ENCODE measurements at regions not wholly inside any gene's neighbourhood (a gene's known extent, or its start where the extent isn't known, plus 50 kb on each side); places are given as distances from the start of the nearest gene placed in this dataset.

DNA sequence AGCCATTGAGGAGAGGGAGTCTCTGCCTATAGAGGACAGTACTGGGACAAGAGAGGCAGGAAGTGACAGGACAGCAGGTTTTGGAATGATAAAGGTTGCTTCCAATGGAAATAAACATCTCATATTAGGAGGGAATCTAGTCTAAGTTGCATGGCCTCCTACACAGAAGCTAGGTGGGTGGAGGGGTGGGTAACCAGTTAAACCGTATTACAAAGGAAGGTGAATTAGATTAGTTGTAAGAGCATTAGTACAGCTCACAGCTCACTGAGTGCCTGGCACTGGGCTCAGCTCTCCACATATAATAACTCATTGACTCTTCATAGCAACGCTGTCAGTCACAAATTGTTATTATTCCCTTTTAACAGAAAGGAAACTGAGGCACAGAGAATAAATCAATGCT lies 468.1 kb downstream of the PTPRU start:
- no peak for DNase-seq

DNA sequence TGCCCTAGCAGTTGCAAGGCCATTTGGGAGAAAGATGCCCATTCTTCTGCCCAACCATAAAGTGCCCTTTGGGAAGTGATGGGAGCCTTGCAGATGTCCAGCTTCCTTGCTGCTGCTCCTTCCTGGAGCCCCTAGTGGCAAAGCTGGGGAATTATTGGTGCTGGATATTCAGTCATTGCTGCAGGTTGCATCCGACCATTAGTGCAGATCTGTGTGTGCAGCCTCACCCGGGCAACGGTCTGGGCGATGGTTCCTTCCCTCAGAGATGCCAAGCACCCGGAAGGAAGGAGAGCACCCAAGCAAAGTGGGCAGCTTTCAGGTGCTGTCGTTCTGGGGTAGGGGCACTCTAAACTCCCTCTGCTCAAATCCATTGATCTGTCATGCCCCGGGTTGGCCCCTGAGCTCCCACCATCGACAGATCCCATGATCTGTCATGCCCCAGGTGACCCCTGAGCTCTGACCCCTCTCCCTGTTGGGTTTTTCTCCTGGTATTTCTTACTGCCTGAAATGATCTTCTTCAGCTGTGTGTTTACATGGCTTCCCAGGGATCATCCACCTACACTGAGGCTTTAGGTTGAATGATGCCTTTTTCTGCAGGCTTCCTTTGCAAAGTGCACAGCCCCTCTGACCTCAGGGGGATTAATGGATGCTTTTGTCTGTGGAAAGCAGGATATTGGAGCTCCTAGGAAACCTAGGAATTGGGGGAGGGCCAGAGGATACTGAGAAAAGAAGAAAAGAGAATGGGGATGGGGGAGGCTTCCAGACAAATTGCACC lies 467.5 kb downstream of the PTPRU start:
- no peak for DNase-seq

DNA sequence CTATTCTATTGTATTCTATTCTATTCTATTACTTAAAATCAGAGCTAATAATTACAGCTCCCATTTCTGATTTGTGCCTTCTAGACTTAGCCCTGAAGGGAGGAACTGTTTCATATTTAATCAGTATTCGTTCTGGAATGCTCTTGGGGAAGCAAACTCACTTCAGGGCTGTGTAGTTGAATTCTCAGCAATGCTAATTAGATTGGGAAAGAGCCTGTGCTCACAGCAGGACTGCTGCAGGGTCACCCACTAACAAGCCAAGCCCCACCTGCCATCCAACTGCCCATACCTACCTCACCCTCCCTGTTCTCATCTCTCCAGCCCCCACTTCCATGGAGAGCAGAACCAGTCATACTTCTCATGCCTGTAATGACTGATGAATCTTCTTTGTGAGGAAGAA lies 464.2 kb downstream of the PTPRU start:
- DNase-seq, result no peak

DNA sequence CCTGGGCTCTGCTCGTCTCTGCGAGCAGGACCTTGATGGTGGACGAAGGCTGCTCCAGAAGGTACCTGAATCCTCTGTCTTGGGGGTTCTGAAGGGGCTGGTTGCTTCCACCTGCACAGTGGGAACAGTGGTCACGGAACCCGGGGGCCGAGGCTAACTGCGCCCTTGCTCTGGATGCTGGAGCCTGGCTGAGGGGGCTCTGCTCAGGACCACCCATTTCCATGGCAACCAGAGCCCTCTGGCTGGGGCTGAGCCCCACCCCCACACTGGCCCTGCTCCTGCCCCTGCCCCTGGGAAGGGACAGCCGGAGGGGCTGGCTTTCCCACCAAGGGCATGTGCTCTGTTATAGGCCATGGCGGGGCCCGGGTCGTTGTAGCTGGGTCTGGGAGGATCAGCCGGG lies 462.3 kb downstream of the PTPRU start:
- DNase-seq, result no peak

DNA sequence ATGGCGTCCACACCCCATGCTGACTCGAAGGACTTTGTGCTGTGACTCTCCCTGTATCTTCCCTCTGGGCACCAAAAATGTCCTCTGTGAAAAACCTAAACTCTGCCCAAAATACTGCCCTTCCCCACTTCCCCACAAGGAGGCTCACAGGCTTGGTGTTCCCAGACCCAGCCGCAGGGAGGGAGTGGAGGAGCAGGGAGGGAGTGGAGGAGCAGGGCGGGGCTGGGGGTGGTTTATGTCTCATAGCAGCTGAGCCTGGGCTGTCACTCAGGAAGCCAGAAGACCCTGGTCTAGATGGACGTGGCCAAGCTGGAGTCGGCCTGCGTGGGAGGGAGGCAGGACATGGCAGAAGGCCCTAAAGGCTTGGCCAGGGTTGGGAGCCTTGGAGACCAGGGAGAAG lies 461.7 kb downstream of the PTPRU start:
- DNase-seq, result no peak

DNA sequence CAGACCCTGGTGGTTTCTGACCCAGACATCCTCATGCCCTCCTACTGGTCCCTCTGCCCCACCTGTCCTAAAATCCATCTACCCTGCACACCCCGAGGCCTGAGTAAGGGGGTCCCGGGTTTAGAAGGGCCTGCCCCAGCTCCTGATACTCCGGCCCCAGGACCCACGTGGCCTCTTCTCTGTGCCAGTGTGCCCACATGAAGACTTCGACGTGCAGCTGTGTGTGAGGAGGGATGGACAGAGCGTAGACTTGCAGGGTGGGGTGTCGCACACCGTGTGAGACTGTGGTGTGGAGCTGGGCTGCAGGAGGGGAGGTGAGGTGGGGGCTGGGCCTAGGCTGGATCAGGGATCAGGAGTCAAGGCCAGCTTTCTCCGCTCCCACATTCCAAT lies 461.1 kb downstream of the PTPRU start:
- DNase-seq, result no peak

DNA sequence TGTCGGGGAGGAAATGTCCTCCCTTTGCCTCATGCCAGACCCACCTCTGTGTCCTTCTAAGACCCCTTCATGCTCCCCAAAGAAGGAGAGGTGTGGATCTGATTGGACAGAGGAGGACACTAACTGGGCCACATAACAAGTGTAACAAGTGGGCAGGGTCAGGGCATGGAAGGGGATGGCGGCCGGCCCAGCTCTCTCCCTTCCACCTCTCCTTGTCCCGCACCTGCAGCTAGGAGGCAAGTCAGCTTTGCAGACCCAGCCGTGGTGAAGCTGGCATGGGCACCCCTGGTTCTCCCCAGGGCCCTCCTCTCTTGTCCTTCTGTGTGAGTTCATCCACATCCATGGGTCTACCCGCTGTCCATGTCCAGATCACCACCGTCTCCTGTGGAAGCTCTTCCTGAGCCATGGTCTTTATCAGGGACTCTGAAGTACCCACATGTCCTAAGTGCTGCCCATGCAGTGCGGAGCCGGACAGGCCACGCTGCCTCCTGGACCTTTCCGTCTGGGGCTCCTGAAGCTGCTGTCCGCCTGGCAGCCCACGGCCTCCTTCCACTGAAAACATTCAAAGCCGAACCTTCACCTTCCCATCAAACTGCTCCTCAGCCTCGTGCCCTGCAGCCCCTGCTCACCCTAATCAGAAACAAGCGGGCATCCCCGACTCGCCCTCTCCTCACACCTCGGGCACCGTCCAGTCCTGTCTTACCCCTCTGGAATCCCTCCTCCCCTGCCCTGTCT lies 460.5 kb downstream of the PTPRU start:
- DNase-seq, result no peak

DNA sequence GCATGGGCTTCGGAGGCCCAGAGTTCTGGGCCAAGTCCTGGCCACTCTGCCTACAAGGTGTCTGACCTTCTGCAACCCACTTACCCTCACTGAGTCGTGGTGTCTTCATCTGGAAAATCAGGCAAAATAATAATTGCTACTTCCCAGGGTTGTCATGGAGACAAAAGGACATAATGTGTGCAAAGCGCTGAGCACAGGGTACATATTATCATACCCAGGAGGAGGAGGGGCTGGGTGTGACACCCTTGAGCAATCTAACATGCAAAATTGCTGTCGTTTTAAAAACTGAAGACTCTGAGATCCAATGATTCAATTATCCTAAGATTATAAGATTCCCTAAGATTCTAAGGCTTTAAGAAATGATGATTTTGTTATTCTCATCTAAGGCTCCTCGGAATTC lies 459.5 kb downstream of the PTPRU start:
- no peak for DNase-seq

DNA sequence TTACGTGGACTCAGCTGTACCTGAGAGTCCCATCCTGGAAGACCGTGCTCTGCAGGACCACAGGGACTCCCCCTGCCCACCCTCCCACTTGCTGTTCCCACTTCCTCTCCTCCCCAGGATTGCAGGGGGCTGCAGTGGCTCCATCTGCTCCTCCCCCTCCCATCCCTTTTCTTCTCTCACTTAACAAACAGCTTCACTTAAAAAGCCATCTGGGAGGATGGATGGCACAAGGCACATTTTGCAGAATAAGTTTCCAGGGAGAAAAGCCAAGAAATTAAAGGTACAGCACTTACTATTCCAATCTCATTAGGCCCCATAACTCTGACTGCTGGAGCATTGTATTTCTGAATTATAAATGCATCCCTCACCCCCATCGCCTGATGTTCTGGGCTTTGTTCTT lies 458.7 kb downstream of the PTPRU start:
- no peak for DNase-seq

DNA sequence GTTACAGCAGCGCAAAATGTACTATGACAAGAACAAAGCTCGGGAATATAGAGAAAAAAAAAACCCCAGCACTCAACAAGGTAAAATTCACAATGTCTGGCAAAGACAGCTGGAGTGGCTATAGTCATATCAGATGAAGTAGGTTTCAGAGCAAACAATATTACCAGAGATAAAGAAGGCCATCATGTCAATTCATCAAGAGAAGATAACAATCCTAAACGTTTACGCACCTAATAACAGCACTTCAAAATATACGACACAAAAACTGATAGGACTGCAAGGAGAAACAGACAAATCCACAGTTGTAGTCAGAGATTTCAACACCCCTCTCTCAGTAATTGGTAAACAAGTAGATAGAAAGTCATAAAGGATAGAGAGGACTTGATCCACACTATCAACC lies 455.2 kb downstream of the PTPRU start:
- no peak for DNase-seq

DNA sequence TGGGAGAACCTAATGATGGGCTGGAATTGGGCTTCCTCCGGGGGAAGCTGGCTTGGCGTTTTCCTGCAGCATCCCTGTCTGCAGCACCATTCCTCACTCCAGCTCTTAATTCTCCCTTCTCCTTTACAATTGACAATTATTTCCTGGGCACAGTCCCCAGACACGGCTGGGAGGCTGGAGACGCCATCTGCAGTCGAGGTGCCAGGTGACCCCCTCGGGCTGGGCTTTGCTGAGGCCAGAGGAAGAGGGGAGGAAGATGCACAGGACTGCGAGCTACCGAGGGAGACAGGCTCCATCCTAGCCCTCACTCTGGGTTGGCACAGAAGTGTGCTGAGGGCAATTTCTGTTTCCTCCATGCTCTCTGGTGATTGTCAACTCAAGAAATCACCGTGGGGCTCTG lies 453.8 kb downstream of the PTPRU start:
- no peak for DNase-seq

DNA sequence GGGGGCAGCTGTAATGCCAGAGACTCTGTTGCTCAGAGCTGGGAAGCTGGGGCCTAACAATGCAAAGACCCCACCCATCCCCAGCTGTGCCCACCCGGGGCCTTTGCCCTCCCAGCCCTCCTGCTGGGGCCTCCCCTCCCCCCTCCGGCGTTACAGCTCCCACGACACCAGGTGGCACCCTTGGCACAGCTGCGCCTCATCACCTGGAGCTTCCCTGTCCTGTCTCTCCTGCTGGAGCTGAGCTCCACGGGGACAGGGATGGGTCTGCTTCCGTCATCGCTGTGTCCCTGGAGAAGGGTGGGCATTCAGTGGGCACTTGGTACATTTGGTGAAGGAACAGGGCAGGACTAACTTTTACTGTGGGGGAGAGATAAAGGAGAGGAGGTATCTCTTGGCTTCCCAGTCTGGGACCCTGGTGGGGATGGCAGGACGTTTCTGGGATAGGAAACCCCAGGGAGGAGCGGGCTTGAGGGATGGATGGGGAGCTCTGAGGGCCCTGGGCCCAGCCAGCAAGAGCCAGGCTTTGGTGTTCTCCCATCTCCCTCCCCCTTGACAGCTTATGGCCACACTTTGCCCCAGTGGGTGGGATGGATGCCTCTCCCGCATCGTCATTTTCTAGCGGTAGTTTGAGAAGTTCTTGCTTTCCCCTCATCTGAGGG lies 453.2 kb downstream of the PTPRU start:
- DNase-seq, result no peak

DNA sequence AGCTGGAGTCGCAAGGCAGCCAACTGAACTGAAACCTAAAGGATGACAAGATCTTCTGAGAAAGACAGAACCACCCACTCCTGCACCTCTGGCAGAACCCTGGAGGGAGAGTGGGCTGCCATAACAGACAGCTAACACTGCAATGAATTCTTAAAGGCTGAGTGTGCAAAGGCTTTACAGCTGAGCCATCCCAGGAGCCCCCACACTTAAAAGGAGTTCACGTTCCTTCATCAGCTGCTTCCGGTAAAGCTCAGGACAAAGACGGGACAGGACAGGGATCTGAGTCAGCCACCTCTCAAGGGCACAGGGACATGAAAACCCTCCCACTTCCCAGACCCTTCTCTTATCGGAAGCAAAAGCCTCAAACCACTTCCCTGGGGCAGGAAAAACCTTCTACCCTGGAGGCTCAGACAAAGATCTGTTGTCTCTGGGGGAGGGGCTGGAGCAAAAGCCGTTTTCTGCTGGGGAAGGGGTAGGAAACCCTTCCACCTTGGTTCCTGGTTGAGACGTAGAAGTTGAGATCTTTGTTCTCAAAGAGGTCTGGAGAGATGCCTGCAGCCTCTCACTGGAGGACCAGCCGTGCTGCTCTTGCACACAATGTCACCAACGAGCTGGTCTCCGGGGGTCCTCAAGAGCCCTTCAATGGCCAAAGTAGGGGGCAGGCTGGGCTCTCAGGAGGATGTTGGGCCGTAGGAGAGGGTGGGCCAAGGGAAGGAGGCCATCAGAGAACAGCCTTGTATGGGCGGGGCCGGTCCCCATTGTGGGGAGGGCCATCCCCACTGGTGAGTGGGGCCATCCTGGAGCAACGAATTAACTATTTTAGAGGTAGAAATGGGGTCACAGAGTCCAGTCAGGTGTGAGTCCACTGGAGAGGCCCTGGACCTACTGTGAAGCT lies 452.4 kb downstream of the PTPRU start:
- no peak for DNase-seq

DNA sequence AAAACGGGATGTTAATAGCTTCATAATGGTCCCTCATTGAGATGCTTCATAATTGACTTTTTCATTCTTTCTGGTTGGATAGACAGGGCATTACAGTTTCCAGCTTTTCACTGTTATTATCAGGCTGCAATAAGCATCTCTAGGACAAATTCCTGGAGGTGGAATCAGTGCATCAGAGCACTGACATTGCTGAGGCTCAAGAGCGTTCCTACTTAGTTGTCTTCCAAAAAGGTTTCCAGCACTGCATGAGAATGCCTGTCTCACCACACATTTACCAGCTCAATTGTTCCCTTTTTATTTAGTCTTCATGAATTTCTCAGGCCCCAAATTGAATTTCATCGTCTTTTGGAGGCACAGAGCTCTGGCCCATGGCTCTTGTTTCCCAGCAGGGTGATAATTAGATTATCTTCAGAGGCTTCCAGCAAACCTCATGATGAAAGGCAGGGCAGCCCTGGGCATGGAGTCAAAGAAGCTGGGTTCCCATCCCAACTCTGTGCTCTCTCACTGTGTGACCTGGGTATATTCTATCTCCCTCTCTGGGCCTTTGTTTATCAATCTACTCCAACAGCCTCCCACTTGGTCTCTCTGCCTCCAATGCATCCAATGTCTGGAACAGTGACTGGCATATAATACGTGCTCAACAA lies 451.4 kb downstream of the PTPRU start:
- no peak for DNase-seq

DNA sequence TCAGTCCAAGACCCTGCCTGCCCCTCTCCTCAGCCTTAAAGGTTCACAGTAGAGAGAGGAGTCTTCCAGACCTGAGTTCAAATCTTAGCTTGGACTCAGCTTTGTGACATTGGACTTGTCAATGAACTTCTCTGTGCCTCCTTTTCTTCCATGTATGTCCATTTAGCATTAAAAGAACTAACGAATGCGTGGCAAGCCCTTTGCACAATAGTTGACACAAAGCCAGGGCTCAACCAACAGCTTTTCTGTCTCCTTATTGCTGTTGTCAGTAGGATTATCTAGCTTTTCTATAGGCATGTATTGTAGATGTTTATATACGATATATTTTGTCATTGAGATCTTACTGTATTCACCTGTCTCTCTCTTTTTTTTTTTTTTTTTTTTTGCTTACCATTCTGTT lies 450.8 kb downstream of the PTPRU start:
- no peak for DNase-seq

DNA sequence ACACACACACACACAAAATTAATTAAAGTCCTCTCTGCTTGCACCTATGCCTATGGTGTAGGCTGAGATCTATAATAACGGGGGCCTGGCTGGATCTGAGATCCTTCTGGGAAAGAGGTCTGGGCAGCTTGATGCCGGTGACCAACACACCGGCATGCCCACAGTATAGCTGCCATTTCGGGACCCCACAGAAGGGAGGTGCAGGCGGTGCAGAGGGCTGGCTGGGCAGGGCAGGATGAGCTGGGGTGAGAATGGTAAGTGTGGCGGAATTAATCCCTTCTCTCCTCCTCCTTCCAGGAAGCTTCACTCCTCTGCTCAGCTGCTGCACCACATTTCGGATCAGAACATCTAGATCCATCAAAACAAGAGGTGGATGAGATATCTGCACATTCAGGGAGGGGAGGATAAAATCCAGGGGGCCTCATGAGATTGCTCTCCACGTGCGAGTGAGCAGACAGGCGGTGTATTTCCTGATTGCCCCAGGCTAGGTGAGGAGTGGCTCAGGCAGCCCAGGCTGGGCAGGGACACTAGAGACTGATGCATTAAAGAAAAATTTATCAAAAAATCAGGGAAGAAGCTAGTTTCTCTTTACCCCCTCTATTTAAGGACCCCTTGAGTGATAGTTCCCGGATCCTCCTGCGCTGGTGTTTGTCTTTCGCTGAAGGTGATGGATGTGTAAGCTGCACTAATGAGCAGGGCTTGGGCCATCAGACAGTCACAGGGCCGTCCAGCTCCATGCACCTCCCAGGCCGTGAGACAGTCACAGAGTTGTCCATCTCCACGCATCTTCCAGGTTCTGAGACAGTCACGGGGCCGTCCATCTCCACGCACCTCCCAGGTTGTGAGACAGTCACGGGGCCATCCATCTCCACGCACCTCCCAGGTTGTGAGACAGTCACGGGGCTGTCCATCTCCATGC lies 449.9 kb downstream of the PTPRU start:
- DNase-seq, result no peak

DNA sequence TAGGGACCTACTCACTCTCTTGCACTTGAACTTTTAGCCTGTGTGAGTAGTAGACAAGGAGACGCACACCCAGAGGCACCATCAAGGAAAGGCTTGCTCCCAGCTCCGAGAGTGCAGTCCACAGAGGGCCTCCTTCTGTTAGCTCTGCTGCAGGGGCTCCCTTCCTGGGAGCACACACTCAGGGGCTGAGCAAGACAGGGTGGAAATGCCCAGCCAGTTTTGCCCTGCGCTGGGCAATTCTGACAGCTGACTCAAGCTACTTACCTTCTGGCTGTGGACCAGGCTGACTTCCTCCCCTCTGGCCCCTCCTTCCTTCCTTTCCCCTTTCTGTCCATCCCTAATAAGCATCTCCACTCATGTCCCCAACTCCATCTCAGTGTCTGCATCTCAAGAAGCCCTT lies 449.1 kb downstream of the PTPRU start:
- no peak for DNase-seq

DNA sequence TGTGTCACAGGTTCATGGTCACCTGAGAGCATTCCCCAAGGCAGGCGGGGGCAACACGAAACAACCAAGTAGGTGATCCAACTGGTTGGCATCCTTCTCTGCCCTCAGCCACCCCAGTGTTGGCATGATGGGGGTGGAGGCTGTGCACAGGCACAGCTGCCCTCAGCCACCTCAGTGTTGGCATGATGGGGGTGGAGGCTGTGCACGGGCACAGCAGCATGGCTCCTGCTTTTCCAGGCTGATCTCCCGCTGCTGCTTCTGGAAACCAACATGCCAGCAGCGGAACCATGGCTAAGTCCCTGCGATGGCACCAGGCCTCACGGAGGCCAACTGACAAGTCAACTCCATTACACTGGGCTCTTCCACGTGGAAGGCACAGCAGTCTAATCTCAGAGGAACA lies 447.8 kb downstream of the PTPRU start:
- DNase-seq, result no peak

DNA sequence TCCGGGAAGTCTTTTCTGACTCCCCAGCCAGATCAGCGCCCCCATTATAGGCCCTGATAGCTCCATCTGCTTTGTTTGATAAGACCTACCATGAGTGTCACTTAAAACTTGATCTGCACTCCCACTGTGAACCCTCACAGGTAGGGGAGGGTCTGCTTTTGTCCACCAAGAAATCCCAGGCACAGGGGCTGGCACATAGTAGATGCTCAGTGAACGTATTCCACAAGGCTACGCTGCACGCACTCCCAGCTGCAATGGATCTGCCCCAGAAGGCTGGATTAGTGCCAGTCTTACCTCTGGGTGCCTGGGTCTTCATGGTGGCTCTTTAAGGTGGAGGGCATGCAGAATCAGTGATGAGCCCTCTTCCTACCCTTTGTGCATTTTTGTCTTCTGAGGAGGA lies 447.1 kb downstream of the PTPRU start:
- DNase-seq, result no peak

DNA sequence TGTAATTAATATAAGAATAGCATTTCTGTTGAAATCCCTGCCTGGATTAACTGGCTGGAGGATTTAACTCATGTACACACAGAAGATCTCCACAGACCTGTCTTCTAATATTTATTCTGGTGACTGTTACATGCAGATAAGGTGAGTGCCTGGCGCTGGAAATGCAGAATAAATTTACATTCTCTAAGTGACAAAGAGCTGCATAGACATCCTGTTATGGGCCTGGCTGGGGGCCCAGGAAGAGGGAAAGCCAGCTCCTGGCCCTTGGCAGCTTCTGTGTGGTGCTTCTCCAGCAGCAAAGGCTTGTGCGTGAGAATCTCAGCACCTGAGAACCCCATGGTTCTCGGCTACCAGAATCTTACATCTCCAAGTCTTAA lies 446.6 kb downstream of the PTPRU start:
- DNase-seq, result no peak

DNA sequence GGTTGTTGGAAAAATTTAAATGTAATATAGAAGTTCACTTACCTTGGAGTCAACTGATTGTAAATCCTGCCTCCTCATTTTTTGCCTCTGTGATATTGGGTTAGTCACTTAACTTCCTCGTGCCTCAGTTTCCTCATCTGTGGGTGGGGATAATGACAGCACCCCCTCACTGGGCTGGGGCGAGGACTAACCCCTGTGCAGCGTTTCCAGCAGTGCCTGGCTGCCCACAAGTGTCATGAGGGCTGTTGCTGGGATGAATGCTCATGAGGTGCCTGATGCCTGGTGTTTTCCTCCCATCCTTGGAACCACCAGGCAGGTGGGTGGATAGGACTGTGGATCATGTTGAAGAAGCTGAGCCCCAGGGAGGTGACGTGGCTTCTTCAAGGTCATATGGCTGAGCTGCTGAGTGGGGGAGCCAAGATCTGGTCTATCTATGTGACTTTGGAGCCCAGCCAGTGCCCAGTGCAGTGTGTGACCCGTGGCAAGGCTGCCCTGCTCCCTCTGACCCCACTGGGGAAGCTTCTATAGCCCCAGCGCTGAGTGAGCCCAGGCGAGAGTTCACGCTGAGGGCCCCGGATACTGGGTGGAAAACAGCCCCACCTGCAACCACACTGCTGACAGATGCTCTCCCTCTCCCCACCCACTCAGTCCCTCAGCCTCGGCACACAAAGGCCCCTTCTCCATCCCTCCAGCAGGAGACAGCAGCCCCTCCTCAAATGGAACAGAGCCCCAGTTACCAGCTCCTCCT lies 446.0 kb downstream of the PTPRU start:
- DNase-seq, result no peak

All from bone marrow (tissue), 2 donors.